ENCODE measurements at regions not wholly inside any gene's neighbourhood (a gene's known extent, or its start where the extent isn't known, plus 50 kb on each side); places are given as distances from the start of the nearest gene placed in this dataset.
"Not testable (repeated sequence)": the region's sequence is repeated elsewhere in the genome, so short reads cannot be mapped to it uniquely, and the experiment has no call there.

- DNase-seq: no peak
Observed at GRCh38 chr7:356691-357462, 66.9 kb downstream of the FOXL3 start.

DNA sequence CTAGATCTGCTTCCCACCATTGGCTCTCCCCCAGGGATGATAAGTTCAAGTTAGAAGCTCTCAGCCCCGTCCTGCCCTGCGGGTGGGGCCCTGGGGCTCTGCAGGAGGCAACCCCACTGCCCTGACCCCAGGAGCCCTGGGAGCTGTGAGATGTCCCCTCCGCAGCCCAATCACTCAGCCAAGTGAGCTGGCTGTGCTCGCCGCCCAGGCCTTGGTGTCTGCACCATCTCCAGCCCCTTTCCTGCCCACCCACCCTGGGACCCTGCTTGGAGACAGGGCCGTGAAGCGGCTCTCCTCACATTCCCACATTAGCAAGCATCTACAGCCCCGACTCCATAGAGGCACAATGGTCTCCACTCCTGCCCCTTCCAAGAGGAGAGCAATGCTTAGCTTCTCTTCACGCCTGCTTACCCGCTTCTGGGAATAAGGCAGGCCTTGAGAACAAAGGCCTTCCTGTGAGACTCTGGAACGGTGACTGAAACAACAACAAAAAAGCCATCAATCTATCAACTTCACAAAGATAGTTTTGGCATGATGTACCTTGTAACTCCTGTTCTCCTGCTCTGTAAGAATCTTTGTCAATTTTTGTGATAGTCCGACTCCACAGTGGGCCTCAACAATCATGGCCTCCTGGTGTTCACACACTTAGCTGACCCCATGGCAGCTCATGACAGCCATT lies 67.7 kb downstream of the FOXL3 start:
- no peak for DNase-seq

DNA sequence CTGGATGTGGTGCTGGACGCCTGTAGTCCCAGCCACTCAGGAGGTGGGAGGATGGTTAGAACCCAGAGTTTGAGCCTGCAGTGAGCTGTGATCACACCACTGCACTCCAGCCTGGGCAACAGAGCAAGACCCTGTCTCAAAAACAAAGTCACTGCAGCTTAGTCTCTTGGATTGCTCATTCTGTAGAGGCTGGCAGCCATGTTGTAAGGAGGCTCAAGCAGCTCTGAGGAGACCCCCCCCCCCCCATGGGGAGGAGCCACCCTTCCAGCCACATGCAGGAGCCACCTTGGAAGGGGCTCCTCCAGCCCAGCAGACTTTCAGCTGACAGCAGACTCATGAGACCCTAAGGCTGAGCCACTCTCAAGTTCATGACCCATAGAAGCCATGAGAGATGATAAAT lies 68.4 kb downstream of the FOXL3 start:
- DNase-seq: no peak

DNA sequence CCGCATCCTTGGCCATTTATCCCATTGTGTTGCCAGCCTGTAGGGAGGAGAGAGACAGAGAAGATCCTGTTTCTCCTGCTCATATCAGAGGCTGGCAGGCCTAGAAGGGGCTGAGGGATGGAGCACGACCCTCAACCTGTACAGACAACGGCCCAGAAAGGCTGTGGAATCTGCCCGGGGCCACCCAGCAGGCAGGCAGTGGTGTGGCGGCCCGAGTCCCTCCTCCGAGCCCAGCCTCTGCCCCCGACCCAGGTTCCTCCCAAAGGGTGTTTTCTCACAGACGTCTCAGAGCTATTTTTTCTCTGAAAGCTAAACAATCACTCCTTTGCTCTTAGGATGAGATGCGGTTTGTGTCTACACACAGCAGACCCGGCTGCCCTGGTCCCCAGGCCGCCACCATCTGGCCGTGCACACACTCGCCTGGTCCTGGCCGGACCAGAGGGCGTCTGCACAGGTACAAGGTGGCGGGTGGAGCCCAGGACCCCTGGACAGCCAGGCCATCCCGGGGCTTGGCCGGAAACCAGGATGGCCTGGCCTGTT lies 69.3 kb downstream of the FOXL3 start:
- DNase-seq: no peak

DNA sequence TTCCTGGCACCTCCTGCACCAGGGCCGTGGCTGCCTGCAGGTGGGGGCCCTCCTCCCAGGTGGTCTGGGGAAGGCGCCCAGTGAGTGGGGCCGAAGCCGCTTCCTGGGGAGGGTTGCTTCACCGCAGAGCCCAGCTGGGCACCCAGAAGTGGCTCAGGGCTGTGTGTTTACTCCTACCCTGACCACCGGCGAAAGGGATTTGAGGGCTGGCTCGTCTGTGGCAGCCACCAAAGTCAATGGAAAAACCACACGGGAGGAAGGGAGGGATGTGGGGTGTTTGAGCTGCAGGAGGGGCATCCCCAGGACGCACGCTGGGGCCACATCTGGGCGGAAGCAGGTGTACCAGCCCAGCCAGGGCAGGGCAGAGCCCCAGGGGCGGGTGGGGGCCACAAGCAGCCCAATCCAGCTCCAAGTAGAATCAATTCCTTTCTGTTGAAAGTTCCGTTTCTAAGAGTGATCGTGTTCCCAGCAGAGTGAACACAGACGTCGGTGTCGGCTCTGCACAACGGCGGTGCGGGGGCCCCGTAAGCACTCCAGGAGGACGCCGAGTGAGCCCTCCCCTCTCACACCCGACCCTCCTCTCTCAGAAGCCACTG lies 69.9 kb downstream of the FOXL3 start:
- DNase-seq: no peak

DNA sequence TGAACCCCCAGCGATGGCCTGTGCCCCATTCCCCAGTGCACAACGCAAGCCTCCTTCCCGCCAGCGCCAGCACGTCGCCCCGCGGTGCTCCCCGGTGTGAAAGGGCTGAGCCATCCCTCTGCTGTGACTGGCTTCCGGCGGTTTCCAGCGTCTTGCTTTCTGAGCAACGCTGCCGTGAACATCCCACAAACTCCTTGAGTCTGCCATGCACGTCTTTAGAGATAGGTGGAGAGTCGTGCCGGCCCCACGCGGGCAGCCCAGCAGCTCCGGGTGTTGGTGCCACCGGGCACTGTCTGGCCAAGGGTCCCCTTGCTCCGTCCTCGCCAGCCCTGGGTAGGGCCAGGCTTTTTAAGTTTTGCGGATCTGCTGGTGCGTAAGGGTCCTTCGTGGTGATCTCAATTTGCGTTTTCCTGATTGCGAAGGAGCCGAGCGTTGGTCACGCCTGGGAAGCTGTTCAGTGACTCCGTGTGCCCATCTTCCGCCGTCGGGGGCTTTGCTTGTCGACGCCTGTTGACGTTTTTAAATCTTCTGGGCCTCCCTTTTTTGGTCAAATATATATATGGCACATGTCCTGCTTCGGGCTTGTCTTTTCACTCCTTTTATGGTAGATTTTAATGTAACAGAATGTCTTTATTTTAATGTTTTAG lies 70.6 kb downstream of the FOXL3 start:
- no peak for DNase-seq

DNA sequence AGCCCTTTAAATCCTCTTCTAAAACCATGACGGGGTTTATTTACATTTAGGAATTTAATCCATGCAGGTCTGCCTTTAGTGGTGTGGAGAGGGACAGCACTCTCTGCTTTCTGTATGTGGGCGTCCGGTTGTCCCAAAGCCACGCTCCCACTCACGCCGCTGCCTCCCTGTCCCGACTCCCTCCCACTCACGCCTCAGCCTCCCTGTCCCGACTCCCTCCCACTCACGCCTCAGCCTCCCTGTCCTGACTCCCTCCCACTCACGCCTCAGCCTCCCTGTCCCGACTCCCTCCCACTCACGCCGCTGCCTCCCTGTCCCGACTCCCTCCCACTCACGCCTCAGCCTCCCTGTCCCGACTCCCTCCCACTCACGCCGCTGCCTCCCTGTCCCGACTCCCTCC lies 71.2 kb downstream of the FOXL3 start:
- DNase-seq: not testable (repeated sequence)

GRCh38 chr7:361680-362401 lies 71.9 kb downstream of the FOXL3 start:
- no peak for DNase-seq

DNA sequence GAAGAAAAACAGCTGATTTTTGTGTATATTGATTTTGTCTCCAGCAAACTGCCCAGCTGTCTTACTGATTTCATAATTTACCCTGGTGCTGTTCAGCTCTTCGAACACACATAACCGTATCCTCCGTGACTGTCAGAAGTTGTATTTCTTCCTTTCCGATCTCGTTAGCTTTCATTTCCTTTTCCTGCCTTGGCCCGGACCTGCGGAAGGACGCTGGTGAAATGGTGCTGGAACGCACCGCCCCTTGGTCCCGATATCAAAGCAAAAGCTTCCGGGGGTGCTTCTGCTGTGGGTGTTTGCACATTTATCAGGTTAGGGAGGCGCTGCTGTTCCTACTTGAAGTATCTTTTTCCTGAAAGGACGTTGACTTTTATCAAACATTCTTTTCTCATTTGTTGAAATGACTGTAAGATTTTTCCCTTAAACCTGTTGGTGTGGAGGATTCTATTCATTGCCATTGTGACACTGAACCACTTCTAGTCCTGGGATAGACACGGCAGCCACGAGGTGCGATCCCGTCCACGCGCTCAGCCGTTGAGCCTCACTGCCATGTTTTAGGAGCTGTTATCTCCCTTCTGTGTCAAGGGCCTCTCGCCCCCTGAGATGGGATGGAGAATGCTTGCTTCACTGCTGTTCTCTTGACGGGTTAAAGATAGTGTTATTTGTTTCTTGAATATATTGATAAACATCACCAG lies 72.6 kb downstream of the FOXL3 start:
- DNase-seq: peak; percentile 21

GRCh38 chr7:363626-364025 lies 73.7 kb downstream of the FOXL3 start:
- no peak for DNase-seq

GRCh38 chr7:364536-364935 lies 74.6 kb downstream of the FOXL3 start:
- DNase-seq: no peak

DNA sequence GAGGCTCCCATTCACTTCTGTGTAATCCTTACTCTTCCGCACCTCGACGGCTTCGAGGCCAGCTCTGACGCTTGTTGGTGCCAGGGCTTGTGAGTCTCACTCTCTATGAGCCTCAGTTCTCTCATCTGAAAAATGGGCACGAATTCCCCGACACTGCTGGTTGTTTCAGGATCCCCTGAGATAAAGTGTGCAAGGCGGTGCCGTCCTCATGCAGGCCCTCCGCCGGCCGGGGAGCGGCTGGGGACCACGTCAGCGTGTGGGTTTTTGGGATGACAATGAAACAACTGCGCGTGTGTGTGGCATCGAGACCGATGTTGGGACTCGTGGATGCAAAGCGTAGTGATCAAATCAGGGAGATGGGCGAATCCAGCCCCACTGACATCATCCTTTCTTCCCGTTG lies 75.6 kb downstream of the FOXL3 start:
- no peak for DNase-seq

DNA sequence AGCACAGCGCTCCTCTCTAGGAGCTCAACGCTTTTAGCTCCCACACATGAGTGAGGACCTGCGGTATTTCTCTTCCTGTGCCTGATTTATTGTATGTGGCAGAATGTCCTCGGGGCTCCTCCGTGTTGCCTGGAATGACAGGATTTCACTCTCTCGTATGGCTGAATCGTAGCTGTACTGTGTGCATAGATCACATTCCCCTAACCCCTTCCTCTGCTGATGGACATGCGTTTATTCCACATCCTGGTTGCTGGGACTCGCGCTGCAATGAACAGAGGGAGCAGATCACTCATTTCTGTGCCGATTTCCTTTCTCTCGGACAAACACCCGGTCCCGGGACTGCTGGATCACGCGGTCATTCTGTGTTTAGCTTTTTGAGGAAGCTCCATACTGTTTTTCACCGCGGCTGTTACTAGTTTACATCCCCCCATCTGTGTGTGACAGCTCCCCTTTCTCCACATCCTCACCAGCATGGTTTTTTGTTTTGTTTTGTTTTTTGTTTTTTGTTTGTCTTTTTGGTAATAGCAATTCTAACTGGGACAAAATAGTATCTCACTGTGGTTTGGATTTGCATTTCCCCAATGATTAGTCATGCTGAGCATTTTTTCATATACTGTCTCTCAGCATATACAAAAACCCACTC lies 76.3 kb downstream of the FOXL3 start:
- peak; percentile 23 for DNase-seq

DNA sequence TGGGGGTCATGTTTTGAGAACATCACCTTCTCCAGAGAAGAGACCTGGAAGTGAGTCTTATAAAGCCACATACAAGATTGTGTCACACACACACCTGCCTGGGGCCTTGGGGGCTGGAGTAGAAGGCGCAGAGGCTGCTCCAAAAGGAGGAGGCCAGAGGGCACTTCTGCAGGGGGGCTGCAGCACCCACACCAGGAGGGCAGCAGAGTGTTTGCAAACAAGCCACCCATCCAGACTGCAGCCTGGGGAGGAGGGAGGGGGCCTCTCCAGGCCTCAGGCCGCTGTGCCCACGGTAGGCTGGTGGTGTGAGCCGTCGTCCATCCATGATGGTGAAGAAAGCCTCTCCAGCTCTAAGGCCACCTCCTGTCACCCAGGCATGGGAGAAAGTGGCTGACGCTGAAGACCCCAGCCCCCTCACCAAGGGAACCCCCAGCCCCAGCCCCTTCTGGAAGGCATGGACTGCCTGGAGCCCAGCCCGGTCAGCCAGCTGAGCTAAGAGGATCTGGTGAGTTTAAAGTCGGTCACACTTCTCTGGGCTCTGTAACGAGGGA lies 77.5 kb downstream of the FOXL3 start:
- DNase-seq: no peak

- no peak for DNase-seq
Observed at GRCh38 chr7:368651-369475, 78.9 kb downstream of the FOXL3 start.

- no peak for DNase-seq
Observed at GRCh38 chr7:369476-370258, 79.7 kb downstream of the FOXL3 start.

DNA sequence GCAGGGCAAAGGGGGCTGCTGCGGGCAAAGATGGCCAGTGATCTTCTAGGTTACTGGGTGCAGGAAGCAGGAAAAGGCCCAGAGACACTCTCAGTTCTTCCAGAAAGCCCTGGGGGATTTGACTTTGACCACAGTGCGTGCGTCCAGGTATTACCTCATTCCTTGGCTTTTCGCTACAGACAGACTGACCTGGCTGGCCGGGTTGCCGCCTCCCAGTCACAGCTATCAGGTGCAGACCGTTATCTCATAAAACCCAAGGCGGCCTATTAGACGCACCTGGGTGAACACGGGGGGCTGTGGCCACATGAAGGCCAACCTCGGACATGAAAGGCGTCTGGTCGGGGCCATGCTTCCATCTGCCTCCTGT lies 80.3 kb downstream of the FOXL3 start:
- no peak for DNase-seq

DNA sequence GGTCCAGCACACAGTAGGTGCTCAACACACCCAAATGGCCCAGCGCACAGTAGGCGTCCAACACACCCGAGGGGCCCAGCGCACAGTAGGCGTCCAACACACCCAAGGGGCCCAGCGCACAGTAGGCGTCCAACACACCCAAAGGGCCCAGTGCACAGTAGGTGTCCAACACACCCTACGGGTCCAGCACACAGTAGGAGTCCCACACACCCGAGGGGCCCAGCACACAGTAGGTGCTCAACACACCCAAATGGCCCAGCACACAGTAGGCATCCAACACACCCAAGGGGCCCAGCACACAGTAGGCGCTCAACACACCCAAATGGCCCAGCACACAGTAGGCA lies 80.8 kb downstream of the FOXL3 start:
- no peak for DNase-seq

DNA sequence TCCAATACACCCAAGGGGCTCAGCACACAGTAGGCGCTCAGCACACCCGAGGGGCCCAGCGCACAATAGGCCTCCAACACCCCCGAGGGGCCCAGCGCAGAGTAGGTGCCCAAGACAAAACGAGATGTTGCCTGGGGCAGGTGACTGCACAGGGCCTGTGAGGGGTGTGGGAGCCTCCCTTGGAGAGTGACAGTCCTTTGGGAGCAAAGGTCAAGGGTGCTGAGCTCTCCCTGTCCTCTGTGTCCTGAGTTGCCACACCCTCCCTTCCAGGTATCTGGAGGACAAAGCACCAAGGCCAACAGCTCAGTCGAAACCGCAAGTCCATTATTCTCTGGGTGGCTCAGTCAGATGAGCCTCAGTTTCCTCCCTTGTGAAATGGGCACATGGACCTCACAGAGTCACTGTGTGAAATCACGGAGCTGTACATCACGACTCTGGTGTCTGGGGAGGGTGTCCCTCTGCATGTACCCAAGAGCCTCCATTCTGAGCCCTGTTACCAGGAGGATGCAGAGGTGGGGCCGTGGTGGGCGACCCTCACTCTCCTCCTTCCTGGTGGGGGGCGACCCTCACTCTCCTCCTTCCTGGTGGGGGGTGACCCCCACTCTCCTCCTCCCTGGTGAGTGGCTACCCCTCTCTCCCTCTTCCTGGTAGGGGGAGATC lies 81.3 kb downstream of the FOXL3 start:
- DNase-seq: no peak

All from inflammatory macrophage treated with lipopolysaccharide for 4 hours (primary cell).